BLaER1 (cell line): ENCODE measurements at regions not wholly inside any gene's neighbourhood (a gene's known extent, or its start where the extent isn't known, plus 50 kb on each side); places are given as distances from the start of the nearest gene placed in this dataset.
"Not testable (repeated sequence)": the region's sequence is repeated elsewhere in the genome, so short reads cannot be mapped to it uniquely, and the experiment has no call there.

ENCODE experiments used
- H3K27ac ChIP-seq: shearing (Covaris generic); formaldehyde crosslinking; 2 replicates; pipeline ENCODE4 v1.8.1; 2022
- H3K27me3 ChIP-seq: shearing (Covaris generic); formaldehyde crosslinking; 2 replicates; pipeline ENCODE4 v1.8.1; 2022
- H3K36me3 ChIP-seq: shearing (Covaris generic); formaldehyde crosslinking; 2 replicates; pipeline ENCODE4 v1.8.1; 2022
- H3K4me1 ChIP-seq: shearing (Covaris generic); formaldehyde crosslinking; 2 replicates; pipeline ENCODE4 v1.8.1; 2022
- H3K4me2 ChIP-seq: shearing (Covaris generic); formaldehyde crosslinking; 2 replicates; pipeline ENCODE4 v1.8.1; 2022
- H3K4me3 ChIP-seq: shearing (Covaris generic); formaldehyde crosslinking; 2 replicates; pipeline ENCODE4 v1.8.1; 2022
- H3K9ac ChIP-seq: shearing (Covaris generic); formaldehyde crosslinking; 2 replicates; pipeline ENCODE4 v1.8.1; 2022
- H3K9me3 ChIP-seq: shearing (Covaris generic); formaldehyde crosslinking; 2 replicates; pipeline ENCODE4 v1.8.1; 2022
- H4K20me1 ChIP-seq: shearing (Covaris generic); formaldehyde crosslinking; 2 replicates; pipeline ENCODE4 v1.8.1; 2022
- Cebpa-rat ChIP-seq: shearing (Covaris generic); IDR thresholded peaks from 2 replicates; pipeline ENCODE4 v1.8.1; 2022

DNA sequence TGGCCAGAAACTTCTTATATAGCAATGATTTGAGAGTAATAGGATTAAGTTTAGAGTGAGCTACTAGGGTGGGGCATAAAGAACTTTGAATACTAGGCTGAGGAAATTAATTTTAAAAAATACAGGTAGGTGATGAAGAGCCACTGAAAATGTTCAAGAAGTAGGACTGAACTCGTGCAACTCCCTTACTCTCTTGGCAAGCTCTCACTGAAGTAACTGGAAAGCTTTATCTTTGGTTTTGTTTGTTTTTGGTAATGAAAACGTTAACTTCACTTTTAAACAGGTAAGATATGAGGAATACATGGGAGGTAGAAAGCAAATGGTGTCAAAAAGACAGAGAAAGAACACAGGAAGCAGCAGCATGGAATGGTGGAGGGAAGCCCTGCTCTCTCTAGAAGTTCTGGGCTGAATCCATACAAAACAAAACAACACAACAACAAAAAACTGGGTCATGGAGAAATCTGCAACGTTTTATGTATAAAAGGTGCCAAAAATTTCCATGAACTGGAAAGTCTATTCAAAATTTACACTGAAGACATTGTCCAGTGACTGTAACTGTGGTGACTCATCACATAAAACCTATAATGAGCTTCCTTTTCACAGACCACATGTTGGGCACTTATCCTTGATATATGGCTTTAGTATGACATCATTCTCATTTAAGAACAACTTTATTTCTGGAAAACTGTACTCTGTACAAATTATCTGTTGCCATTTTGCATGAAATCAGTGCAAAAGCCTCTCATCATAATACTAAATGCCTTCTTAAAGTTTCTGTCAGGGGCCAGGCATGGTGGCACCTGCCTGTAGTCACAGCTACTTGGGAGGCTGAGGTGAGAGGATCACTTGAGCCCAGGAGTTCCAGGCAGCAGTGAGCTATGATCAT lies 91.2 kb upstream of the CHD1 start:
- Histone ChIP-seq H3K27ac (no peak overlapping the region), H4K20me1 (no peaks in the 10 kb centered on the region), H3K4me1 (peaks cover 10% of the 10 kb centered on the region), H3K36me3 (no peaks in the 10 kb centered on the region), H3K9ac (no peak overlapping the region), H3K27me3 (no peaks in the 10 kb centered on the region), H3K4me3 (no peak overlapping the region), H3K4me2 (no peak overlapping the region), H3K9me3 (no peaks in the 10 kb centered on the region)
- TF ChIP-seq Cebpa-rat, result no peak

DNA sequence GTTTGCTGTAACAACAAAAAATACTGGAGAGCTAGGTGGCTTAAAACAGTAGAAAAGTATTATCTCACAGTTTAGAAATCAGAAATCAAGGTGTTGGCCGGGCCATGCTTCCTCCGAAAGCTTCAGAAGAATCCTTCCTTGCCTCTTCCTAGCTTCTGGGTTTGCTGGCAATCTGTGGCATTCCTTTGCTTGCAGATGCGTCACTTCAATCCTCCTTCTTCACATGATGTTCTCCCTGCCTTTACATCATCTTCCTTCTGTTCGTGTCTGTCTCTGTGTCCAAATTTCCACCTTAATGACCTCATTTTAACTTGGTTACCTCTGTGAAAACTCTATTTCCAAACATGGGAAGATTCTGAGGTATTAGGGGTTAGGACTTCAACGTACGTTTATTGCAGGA lies 90.4 kb upstream of the CHD1 start:
- Histone ChIP-seq H4K20me1 (no peaks in the 10 kb centered on the region), H3K36me3 (no peaks in the 10 kb centered on the region), H3K9ac (no peak overlapping the region), H3K27ac (no peak overlapping the region), H3K9me3 (no peaks in the 10 kb centered on the region), H3K27me3 (no peaks in the 10 kb centered on the region), H3K4me1 (0 out of 2 replicates have a peak, but pooled peaks cover 2% of the 10 kb centered on the region), H3K4me2 (no peak overlapping the region), H3K4me3 (no peak overlapping the region)
- TF ChIP-seq Cebpa-rat, result no peak

DNA sequence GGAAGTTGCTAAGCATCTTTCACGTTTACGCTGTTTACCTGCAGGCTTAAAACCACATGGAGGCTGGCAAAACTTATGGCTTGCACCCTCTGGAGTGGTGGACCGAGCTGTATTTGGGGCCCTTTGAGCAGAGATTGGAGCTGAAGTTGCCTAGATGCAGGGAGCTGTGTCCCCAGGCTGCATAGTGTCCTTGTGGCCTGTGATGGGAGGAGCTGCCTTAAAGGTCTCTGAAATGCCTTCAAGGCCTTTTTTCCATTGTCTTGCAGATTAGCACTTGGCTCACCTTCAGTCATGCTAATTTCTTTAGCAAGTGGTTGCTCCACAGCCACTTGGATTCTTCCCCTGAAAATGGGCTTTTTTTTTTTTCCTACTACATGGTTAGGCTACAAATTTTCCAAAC lies 81.5 kb upstream of the CHD1 start:
- TF ChIP-seq Cebpa-rat, result no peak
- Histone ChIP-seq H3K4me2 (no peak overlapping the region), H3K36me3 (no peaks in the 10 kb centered on the region), H3K4me1 (no peaks in the 10 kb centered on the region), H3K27me3 (no peaks in the 10 kb centered on the region), H3K27ac (no peak overlapping the region), H3K9me3 (peaks cover 28% of the 10 kb centered on the region), H3K4me3 (no peak overlapping the region), H3K9ac (no peak overlapping the region), H4K20me1 (no peaks in the 10 kb centered on the region)

DNA sequence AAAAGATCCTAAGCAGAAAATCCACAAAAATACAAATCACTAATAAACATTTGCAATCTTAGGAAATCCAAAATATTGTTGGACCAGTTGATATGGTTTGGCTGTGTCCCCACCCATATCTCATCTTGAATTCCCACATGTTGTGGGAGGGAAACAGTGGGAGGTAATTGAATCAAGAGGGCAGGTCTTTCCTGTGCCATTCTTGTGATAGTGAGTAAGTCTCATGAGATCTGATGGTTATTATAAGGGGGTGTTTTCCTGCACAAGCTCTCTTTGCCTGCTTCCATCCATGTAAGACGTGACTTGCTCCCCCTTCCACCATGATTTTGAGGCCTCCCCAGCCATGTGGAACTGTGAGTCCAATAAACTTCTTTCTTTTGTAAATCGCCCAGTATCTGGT lies 79.2 kb upstream of the CHD1 start:
- H3K36me3 ChIP-seq, H3K9ac ChIP-seq, H3K4me1 ChIP-seq, H4K20me1 ChIP-seq, H3K27me3 ChIP-seq, H3K27ac ChIP-seq, H3K4me2 ChIP-seq, H3K4me3 ChIP-seq: not testable (repeated sequence)
- H3K9me3 ChIP-seq, result peaks cover 18% of the 10 kb centered on the region

DNA sequence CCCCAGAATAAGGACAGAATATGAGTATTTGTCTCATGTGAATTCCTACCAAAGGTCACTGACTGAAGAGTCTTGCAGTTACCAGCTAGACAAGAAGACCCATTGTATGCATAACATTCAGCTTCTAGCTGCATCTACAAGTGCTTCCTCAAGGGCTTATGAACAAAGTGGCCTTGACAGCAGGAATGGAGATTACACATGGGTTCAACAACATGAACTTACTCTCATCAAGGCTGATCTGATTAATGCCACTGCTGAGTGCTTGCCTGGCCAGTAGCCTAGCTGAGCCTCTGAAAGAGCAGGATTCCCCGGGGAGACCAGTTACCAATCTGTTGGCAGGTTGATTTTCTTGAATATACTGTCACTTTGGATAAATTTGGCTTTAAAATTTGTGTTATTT lies 76.7 kb upstream of the CHD1 start:
- H3K27ac ChIP-seq, result no peak overlapping the region
- H3K36me3 ChIP-seq, result no peaks in the 10 kb centered on the region
- H3K4me3 ChIP-seq, result no peak overlapping the region
- peaks cover 8% of the 10 kb centered on the region for H3K9me3 ChIP-seq
- H3K4me2 ChIP-seq, result no peak overlapping the region
- no peak for TF ChIP-seq Cebpa-rat
- H3K27me3 ChIP-seq, result no peaks in the 10 kb centered on the region
- H4K20me1 ChIP-seq, result no peaks in the 10 kb centered on the region
- H3K4me1 ChIP-seq, result no peaks in the 10 kb centered on the region
- H3K9ac ChIP-seq, result no peak overlapping the region

DNA sequence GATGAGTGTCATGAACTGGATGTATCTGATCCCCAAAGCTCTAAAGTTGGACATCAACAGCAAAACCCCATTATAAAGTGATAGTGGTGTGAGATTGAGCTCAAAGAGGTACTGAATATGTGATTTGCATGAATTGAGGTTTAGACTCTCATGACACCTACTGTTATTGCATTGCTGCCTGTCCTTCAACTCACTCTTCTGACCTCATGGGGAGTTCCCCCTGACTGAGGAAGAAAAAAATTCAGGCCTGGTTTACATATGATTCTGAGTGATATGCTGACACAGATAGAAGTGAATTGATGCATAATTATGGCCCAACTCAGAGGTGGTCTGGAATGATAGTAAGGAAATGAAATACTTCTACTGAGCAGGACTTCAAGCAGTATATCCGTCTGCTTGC lies 76.2 kb upstream of the CHD1 start:
- Histone ChIP-seq H4K20me1 (no peaks in the 10 kb centered on the region), H3K4me3 (no peak overlapping the region), H3K27ac (no peak overlapping the region), H3K27me3 (no peaks in the 10 kb centered on the region), H3K4me2 (no peak overlapping the region), H3K4me1 (no peaks in the 10 kb centered on the region), H3K9me3 (peaks cover 8% of the 10 kb centered on the region), H3K9ac (no peak overlapping the region), H3K36me3 (no peaks in the 10 kb centered on the region)
- no peak for TF ChIP-seq Cebpa-rat

DNA sequence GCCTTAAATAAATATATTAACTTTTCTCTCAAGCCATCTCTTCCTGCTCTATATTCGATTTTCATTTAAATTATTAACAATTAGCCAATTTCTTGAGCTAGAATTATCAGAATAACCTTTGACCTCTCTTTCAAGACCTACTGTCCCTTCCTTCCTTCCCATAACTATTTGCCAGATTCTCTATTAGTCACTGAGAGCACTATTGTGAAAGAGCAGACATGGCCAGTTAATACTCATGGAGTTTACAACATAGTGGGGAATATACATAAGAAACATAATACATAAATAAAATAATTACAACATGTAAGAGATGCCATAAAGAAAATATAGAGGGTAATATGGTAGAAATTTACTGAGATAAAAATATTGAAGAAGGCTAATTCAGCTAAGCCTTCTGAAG lies 72.1 kb upstream of the CHD1 start:
- H3K4me3 ChIP-seq, result no peak overlapping the region
- no peak overlapping the region for H3K4me2 ChIP-seq
- no peaks in the 10 kb centered on the region for H4K20me1 ChIP-seq
- H3K27me3 ChIP-seq, result no peaks in the 10 kb centered on the region
- H3K36me3 ChIP-seq, result no peaks in the 10 kb centered on the region
- no peaks in the 10 kb centered on the region for H3K9me3 ChIP-seq
- H3K9ac ChIP-seq, result no peak overlapping the region
- no peaks in the 10 kb centered on the region for H3K4me1 ChIP-seq
- TF ChIP-seq Cebpa-rat, result no peak
- H3K27ac ChIP-seq, result no peak overlapping the region

DNA sequence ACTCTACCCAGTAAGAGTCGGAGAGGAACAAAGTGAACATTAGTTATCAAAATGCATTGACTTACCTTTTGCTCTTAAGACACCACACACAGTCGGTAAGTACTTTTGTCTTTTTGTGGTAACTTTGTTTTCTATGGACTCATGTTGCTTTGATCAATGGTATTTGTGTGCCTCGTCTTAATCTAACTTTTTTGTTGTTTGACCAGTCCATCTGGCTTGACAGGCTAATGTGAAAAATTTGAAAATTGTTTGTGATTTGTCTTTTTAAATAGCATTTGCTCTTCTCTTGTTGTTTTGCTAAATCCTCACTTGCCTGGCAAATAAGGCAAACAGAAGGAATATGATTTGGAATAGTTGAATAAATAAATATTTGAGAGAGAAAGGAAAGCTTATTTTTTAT lies 71.4 kb upstream of the CHD1 start:
- H3K9ac ChIP-seq, result no peak overlapping the region
- no peaks in the 10 kb centered on the region for H3K27me3 ChIP-seq
- no peaks in the 10 kb centered on the region for H3K9me3 ChIP-seq
- no peak for TF ChIP-seq Cebpa-rat
- no peak overlapping the region for H3K27ac ChIP-seq
- H3K4me3 ChIP-seq, result no peak overlapping the region
- H3K4me1 ChIP-seq, result no peaks in the 10 kb centered on the region
- no peak overlapping the region for H3K4me2 ChIP-seq
- no peaks in the 10 kb centered on the region for H3K36me3 ChIP-seq
- H4K20me1 ChIP-seq, result no peaks in the 10 kb centered on the region

DNA sequence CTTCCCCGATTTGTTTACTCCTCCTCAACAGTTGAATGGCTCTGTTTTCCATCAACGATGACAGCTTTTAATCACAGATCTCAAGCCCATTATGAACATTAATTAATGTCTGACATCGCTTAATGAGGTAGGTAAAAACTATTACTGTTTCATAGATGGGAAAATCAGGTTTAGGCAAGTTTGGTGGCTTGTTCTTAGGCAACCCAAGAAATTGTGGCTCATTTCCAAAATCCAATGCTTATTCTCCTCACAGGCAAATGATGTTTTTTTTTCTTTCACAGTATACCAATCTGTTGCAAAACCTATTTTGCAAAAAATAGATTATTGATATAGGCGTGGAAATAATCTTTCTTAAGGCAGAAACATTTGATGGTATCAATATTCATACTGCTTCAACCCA lies 70.8 kb upstream of the CHD1 start:
- H3K4me2 ChIP-seq, result no peak overlapping the region
- no peaks in the 10 kb centered on the region for H3K9me3 ChIP-seq
- no peak for TF ChIP-seq Cebpa-rat
- H3K27ac ChIP-seq, result no peak overlapping the region
- H3K4me3 ChIP-seq, result no peak overlapping the region
- H3K27me3 ChIP-seq, result no peaks in the 10 kb centered on the region
- no peaks in the 10 kb centered on the region for H3K4me1 ChIP-seq
- H3K9ac ChIP-seq, result no peak overlapping the region
- H4K20me1 ChIP-seq, result no peaks in the 10 kb centered on the region
- H3K36me3 ChIP-seq, result no peaks in the 10 kb centered on the region

DNA sequence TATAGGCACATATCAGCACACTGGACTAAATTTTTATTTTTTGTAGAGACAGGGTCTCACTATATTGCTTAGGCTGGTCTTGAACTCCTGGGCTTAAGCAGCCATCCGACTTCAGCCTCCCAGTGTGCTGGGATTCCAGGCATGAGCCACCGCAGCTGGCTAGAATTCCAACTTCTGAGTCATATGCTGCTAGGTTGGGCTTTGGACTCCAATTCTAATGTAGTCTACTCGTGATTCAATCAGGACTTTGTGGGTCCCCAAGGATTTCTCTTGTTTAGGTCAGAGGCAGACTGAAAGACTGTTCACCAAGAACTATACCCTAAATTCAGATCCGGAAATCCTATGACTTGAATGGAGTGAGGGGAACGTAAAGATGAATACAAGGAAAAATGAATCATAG lies 68.2 kb upstream of the CHD1 start:
- H3K9me3 ChIP-seq, result no peaks in the 10 kb centered on the region
- no peaks in the 10 kb centered on the region for H3K4me1 ChIP-seq
- H3K4me2 ChIP-seq, result no peak overlapping the region
- H4K20me1 ChIP-seq, result no peaks in the 10 kb centered on the region
- H3K27ac ChIP-seq, result no peak overlapping the region
- H3K9ac ChIP-seq, result no peak overlapping the region
- TF ChIP-seq Cebpa-rat, result no peak
- H3K4me3 ChIP-seq, result no peak overlapping the region
- H3K36me3 ChIP-seq, result no peaks in the 10 kb centered on the region
- H3K27me3 ChIP-seq, result no peaks in the 10 kb centered on the region

DNA sequence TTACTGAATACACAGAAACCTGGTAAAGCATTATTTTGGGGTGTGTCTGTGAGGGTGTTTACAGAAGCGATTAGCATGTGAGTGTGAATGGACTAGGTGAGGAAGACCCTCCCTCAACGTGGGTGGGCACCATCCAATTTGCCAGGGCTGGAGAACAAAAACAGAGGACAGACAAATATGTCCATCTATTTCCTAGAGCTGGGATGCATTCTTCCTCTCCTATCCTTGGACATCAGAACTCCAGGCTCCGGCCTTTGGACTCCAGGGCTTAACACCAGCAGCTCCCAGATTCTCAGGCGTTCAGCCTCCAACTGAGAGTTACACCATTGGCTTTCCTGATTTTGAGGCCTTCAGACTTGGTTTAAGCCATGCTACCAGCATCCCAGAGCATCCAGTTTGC lies 65.8 kb upstream of the CHD1 start:
- no peak overlapping the region for H3K4me2 ChIP-seq
- no peaks in the 10 kb centered on the region for H3K27me3 ChIP-seq
- H3K27ac ChIP-seq, result no peak overlapping the region
- no peaks in the 10 kb centered on the region for H3K36me3 ChIP-seq
- no peak overlapping the region for H3K9ac ChIP-seq
- no peaks in the 10 kb centered on the region for H3K9me3 ChIP-seq
- H3K4me3 ChIP-seq, result no peak overlapping the region
- H3K4me1 ChIP-seq, result peaks cover 6% of the 10 kb centered on the region
- H4K20me1 ChIP-seq, result no peaks in the 10 kb centered on the region
- no peak for TF ChIP-seq Cebpa-rat
